ENCODE measurements at regions not wholly inside any gene's neighbourhood (a gene's known extent, or its start where the extent isn't known, plus 50 kb on each side); places are given as distances from the start of the nearest gene placed in this dataset.

- H3K9me3 ChIP-seq (ENCODE audit: control insufficient read depth, low read length): no peaks in the 10 kb centered on the region
- no peak overlapping the region for H3K9ac ChIP-seq (ENCODE audit: extremely low read depth, low read length, poor library complexity, severe bottlenecking)
- 90 to 91% methylated on average over 3 of the region's 3 CpGs for WGBS, 2 experiments (ENCODE audit: insufficient coverage in 1 of 2, insufficient read length in 1 of 2)
- no peak overlapping the region for H3K27ac ChIP-seq (ENCODE audit: low read depth, low read length)
- Mint-ChIP-seq H3K27ac (no peak overlapping the region), H3K4me1 (no peaks in the 10 kb centered on the region), H3K27me3 (ENCODE audit: insufficient read depth) (no peaks in the 10 kb centered on the region), H3K36me3 (ENCODE audit: low read depth) (no peaks in the 10 kb centered on the region), H3K9me3 (no peaks in the 10 kb centered on the region), H3K4me3 (no peak overlapping the region)
- DNase-seq: no peak
- H3K27me3 ChIP-seq (ENCODE audit: control insufficient read depth, insufficient read depth, low read length, poor library complexity, severe bottlenecking): no peaks in the 10 kb centered on the region
- no peaks in the 10 kb centered on the region for H3K4me1 ChIP-seq (ENCODE audit: control insufficient read depth, insufficient read depth, low read length)
- TF ChIP-seq CTCF (conservative IDR thresholded peaks at IDR 0.05): no peak
- no peaks in the 10 kb centered on the region for H3K36me3 ChIP-seq (ENCODE audit: control insufficient read depth, insufficient read depth, low read length)
- H3K4me3 ChIP-seq (ENCODE audit: low read length): no peak overlapping the region
Observed at GRCh38 chr3:40752492-40752891, 227.7 kb downstream of the ZNF621 start.

- no peaks in the 10 kb centered on the region for H3K4me1 Mint-ChIP-seq
- DNase-seq: no peak
- no peaks in the 10 kb centered on the region for H3K36me3 Mint-ChIP-seq (ENCODE audit: low read depth)
- Histone ChIP-seq H3K36me3 (ENCODE audit: control insufficient read depth, insufficient read depth, low read length) (no peaks in the 10 kb centered on the region), H3K4me3 (ENCODE audit: low read length) (no peak overlapping the region), H3K27me3 (ENCODE audit: control insufficient read depth, insufficient read depth, low read length, poor library complexity, severe bottlenecking) (no peaks in the 10 kb centered on the region), H3K9me3 (ENCODE audit: control insufficient read depth, low read length) (no peaks in the 10 kb centered on the region), H3K27ac (ENCODE audit: low read depth, low read length) (no peak overlapping the region), H3K4me1 (ENCODE audit: control insufficient read depth, insufficient read depth, low read length) (no peaks in the 10 kb centered on the region), H3K9ac (ENCODE audit: extremely low read depth, low read length, poor library complexity, severe bottlenecking) (no peak overlapping the region)
- H3K9me3 Mint-ChIP-seq: no peaks in the 10 kb centered on the region
- no peaks in the 10 kb centered on the region for H3K27me3 Mint-ChIP-seq (ENCODE audit: insufficient read depth)
- no peak overlapping the region for H3K4me3 Mint-ChIP-seq
- H3K27ac Mint-ChIP-seq: no peak overlapping the region
- TF ChIP-seq CTCF (conservative IDR thresholded peaks at IDR 0.05): no peak
Observed at GRCh38 chr3:40753291-40753770, 228.6 kb downstream of the ZNF621 start.

GRCh38 chr3:40753951-40754350, 229.2 kb downstream of the ZNF621 start:
- Mint-ChIP-seq H3K36me3 (ENCODE audit: low read depth) (no peaks in the 10 kb centered on the region), H3K4me3 (no peak overlapping the region), H3K27me3 (ENCODE audit: insufficient read depth) (no peaks in the 10 kb centered on the region), H3K4me1 (no peaks in the 10 kb centered on the region), H3K9me3 (no peaks in the 10 kb centered on the region), H3K27ac (no peak overlapping the region)
- TF ChIP-seq CTCF (conservative IDR thresholded peaks at IDR 0.05): no peak
- Histone ChIP-seq H3K27me3 (ENCODE audit: control insufficient read depth, insufficient read depth, low read length, poor library complexity, severe bottlenecking) (no peaks in the 10 kb centered on the region), H3K4me3 (ENCODE audit: low read length) (no peak overlapping the region), H3K36me3 (ENCODE audit: control insufficient read depth, insufficient read depth, low read length) (no peaks in the 10 kb centered on the region), H3K9ac (ENCODE audit: extremely low read depth, low read length, poor library complexity, severe bottlenecking) (no peak overlapping the region), H3K4me1 (ENCODE audit: control insufficient read depth, insufficient read depth, low read length) (no peaks in the 10 kb centered on the region), H3K9me3 (ENCODE audit: control insufficient read depth, low read length) (no peaks in the 10 kb centered on the region), H3K27ac (ENCODE audit: low read depth, low read length) (no peak overlapping the region)
- WGBS, 2 experiments (ENCODE audit: insufficient coverage in 1 of 2, insufficient read length in 1 of 2): 77 to 92% methylated on average over 2 to 3 of the region's 3 CpGs
- DNase-seq: no peak

Data from endodermal cell (in vitro differentiated cells).